Uterus (tissue), 3 donors: ENCODE measurements at regions not wholly inside any gene's neighbourhood (a gene's known extent, or its start where the extent isn't known, plus 50 kb on each side); places are given as distances from the start of the nearest gene placed in this dataset.

ENCODE experiments used
- DNase-seq, 2 donors: peaks; one replicate each; pipeline ENCODE4 v3.0.0-alpha.2; 2019 to 2020
- H3K27ac ChIP-seq, 2 donors: fragments of 200-600 bp; sonication (generic); 1 replicate in 1 of 2; 2 replicates in 1 of 2; pipeline ENCODE4 v1.5.1; 2016 to 2018
- H3K27me3 ChIP-seq, 2 donors: fragments of 200-600 bp; sonication (generic); one replicate each; pipeline ENCODE4 v1.5.1; 2018 to 2019; ENCODE audit warnings: control low read depth in 1 of 2
- H3K36me3 ChIP-seq, 2 donors: fragments of 200-600 bp; sonication (generic); one replicate each; pipeline ENCODE4 v1.5.1; 2019; ENCODE audit warnings: control low read depth in 1 of 2
- H3K4me1 ChIP-seq, 2 donors: fragments of 200-600 bp; sonication (generic); one replicate each; pipeline ENCODE4 v1.5.1; 2018 to 2019; ENCODE audit warnings: control low read depth in 1 of 2
- H3K4me3 ChIP-seq, 2 donors: fragments of 200-600 bp; sonication (generic); 1 replicate in 1 of 2; 2 replicates in 1 of 2; pipeline ENCODE4 v1.5.1; 2018 to 2019; ENCODE audit warnings: mild to moderate bottlenecking in 1 of 2
- H3K9me3 ChIP-seq, 2 donors: fragments of 200-600 bp; sonication (generic); one replicate each; pipeline ENCODE4 v1.5.1; 2019; ENCODE audit warnings: control low read depth in 1 of 2
- POLR2A ChIP-seq, 2 donors: fragments of 450-650 bp; IDR thresholded peaks; one replicate each; pipeline ENCODE4 v1.6.1; 2016; ENCODE audit warnings: antibody characterized with exemption in 2 of 2, mild to moderate bottlenecking in 1 of 2, moderate library complexity in 1 of 2
- intact Hi-C: fragments of 100-400 bp; cut with DNase I; formaldehyde crosslinking; loops from one replicate; pipeline ENCODE4 v1.15.1; 2023; ENCODE audit warnings: low total_unique reads
- TF ChIP-seq, protein P1 (sequence below), 4 experiments: fragments of 200-600 bp in 2 of 4; fragments of 450-650 bp in 2 of 4; sonication (generic) in 2 of 4; IDR thresholded peaks; one replicate each; pipeline ENCODE4 v1.5.1; 2016 to 2019; ENCODE audit warnings: antibody characterized with exemption in 4 of 4, mild to moderate bottlenecking in 2 of 4, moderate library complexity in 1 of 4
- donor health status: DM: yes; HTN: yes; CAD: no.

DNA sequence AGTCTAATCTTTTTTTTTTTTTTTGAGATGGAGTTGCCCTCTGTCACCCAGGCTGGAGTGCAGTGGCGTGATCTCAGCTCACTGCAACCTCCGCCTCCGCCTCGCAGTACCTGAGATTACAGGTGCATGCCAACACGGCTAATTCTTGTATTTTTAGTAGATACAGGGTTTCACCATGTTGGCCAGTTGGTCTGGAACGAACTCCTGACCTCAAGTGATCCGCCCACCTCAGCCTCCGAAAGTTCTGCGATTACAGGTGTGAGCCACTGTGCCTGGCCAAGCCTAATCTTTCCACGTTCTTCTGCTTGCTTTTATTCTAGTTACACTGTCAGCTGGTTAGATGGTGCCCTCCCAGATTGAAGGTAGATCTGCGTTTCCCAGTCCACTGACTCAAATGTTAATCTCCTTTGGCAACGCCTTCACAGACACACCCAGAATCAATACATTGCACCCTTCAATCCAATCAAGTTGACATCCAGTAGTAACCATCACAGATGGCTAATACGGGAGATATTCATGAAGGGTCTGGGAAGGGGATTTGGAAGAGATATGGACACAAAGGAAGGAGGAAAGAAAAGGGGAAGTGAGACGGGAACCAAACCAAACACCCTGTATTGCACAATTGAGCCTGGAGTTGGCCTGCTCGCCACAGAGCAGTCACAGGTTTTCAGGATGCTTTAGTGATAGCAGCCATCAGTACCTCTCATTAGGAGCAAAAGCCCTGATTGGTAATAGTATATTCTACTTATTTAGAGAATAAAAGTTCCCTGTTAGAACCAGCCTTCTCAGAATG lies 229.8 kb downstream of the PIK3C3 start:
- Histone ChIP-seq H3K27ac (no peak overlapping the region), H3K4me1 (no peaks in the 10 kb centered on the region), H3K27me3 (no peaks in the 10 kb centered on the region), H3K36me3 (no peaks in the 10 kb centered on the region), H3K4me3 (no peak overlapping the region), H3K9me3 (no peaks in the 10 kb centered on the region)
- intact Hi-C loops = no loop called here
- TF ChIP-seq POLR2A (IDR thresholded peaks at IDR 0.05) = no peak
- TF ChIP-seq, protein P1, sequence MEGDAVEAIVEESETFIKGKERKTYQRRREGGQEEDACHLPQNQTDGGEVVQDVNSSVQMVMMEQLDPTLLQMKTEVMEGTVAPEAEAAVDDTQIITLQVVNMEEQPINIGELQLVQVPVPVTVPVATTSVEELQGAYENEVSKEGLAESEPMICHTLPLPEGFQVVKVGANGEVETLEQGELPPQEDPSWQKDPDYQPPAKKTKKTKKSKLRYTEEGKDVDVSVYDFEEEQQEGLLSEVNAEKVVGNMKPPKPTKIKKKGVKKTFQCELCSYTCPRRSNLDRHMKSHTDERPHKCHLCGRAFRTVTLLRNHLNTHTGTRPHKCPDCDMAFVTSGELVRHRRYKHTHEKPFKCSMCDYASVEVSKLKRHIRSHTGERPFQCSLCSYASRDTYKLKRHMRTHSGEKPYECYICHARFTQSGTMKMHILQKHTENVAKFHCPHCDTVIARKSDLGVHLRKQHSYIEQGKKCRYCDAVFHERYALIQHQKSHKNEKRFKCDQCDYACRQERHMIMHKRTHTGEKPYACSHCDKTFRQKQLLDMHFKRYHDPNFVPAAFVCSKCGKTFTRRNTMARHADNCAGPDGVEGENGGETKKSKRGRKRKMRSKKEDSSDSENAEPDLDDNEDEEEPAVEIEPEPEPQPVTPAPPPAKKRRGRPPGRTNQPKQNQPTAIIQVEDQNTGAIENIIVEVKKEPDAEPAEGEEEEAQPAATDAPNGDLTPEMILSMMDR (IDR thresholded peaks at IDR 0.05) = no peak
- no peak for DNase-seq

DNA sequence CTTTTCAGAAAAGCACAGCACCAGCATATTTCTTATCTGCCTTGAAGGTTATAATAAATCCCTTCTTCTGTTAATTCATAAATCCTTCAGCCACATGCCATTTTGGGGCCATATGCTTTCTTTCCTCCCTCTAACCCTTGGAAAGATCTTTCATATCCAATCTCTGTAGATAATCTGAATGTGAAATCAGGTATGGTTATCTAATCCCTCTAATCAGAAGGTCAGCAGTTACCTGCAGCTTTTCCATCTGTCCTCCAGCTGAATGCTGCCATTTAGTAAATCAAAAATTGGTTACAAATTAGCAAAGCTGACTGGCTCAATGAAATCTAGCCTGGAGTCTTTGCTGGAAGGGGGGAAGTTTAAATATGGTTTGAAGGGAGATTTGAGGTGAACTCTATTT lies 230.5 kb downstream of the PIK3C3 start:
- Histone ChIP-seq H3K9me3 (no peaks in the 10 kb centered on the region), H3K4me1 (no peaks in the 10 kb centered on the region), H3K27me3 (no peaks in the 10 kb centered on the region), H3K27ac (no peak overlapping the region), H3K4me3 (no peak overlapping the region), H3K36me3 (no peaks in the 10 kb centered on the region)
- TF ChIP-seq, protein P1 (IDR thresholded peaks at IDR 0.05) = no peak
- TF ChIP-seq POLR2A (IDR thresholded peaks at IDR 0.05) = no peak
- no peak for DNase-seq
- intact Hi-C loops = no loop called here

DNA sequence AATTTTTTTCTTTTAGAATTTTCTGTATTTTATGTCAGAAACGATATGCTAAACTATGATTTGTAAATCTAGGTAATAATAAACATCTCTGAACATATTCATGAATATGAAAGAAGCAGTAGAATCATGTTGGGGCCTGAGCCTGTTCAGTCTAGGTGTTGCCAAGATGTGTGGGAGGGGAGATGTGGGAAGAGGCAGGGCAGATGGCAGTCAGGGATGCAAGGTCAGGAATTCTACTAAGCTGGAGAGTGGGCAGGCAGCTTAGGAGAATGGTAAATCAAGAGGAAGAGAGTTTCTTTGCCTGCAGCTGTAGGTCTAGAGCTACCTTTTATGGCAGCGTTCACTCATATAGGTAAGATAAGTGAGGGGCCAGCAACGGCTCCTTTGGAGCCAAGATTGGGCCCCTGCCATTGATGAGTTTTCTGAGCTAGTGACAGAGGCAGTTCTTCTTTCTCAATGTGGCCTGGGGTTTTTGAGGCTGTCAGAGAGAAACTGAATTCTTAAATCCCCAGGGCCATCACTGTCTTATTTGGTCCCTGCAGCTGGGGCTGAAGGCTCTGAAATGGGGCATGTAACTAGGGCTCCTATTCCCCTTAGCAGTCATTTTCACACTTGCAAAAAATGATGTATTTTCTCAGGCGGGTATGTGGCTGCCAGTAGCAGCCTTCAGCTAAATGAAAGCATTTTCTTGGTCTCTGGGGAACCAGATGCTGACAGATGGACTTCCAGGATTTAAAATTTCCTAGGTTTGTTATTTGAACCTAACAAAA lies 232.8 kb downstream of the PIK3C3 start:
- no peak overlapping the region for H3K27ac ChIP-seq
- intact Hi-C loops = no loop called here
- DNase-seq = no peak
- no peaks in the 10 kb centered on the region for H3K9me3 ChIP-seq
- H3K4me3 ChIP-seq = no peak overlapping the region
- no peaks in the 10 kb centered on the region for H3K27me3 ChIP-seq
- H3K36me3 ChIP-seq = no peaks in the 10 kb centered on the region
- no peaks in the 10 kb centered on the region for H3K4me1 ChIP-seq
- TF ChIP-seq POLR2A (IDR thresholded peaks at IDR 0.05) = no peak
- TF ChIP-seq, protein P1 (IDR thresholded peaks at IDR 0.05) = no peak

DNA sequence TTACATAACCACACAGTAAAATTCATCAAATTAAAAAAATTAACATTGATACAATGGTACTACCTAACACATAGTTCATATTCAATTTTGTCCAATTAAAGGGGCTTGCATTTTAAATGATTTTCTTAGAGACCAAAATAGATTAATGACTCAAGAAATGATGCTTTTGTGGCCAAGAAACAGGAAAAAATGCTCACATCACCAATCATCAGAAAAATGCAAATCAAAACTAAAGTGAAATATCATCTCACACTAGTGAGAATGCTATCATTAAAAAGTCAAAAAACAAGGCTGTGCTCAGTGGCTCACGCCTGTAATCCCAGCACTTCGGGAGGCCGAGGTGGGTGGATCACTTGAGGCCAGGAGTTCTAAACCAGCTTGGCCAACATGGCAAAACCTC lies 235.6 kb downstream of the PIK3C3 start:
- Histone ChIP-seq H3K4me1 (no peaks in the 10 kb centered on the region), H3K36me3 (no peaks in the 10 kb centered on the region), H3K9me3 (no peaks in the 10 kb centered on the region), H3K27ac (no peak overlapping the region), H3K27me3 (no peaks in the 10 kb centered on the region), H3K4me3 (no peak overlapping the region)
- DNase-seq = no peak
- TF ChIP-seq, protein P1 (IDR thresholded peaks at IDR 0.05) = no peak
- no peak for TF ChIP-seq POLR2A (IDR thresholded peaks at IDR 0.05)
- intact Hi-C loops = no loop called here
